Panc1 (cell line): ENCODE measurements at regions not wholly inside any gene's neighbourhood (a gene's known extent, or its start where the extent isn't known, plus 50 kb on each side); places are given as distances from the start of the nearest gene placed in this dataset.

ENCODE experiments used
- ATAC-seq: fragments of 200-7000 bp; cut with Tn5 transposase; 2 replicates; pipeline ENCODE4 v1.9.1; 2020; ENCODE audit warnings: mild to moderate bottlenecking, moderate library complexity
- BruUV-seq: library from RNA; stranded (reverse); fragments of 400-500 nt; replicated peaks from 2 replicates; lab custom pipeline; 2021; lab: Mats Ljungman, UMichigan
- CTCF ChIA-PET: fragments of 300-600 bp; sonication (Branson Sonifier 250); formaldehyde crosslinking; loops from one replicate; lab custom pipeline; 2022; ENCODE audit warnings: antibody characterized with exemption; lab: Charles Lee
- POLR2A ChIA-PET: fragments of 300-600 bp; sonication (Branson Sonifier 250); formaldehyde crosslinking; loops from one replicate; lab custom pipeline; 2022; ENCODE audit warnings: antibody characterized with exemption; lab: Charles Lee
- DNase-seq: peaks from one replicate; pipeline ENCODE4 v3.0.0-alpha.2; 2010; ENCODE audit warnings: low read depth, low spot score
- H3K27ac ChIP-seq: 2 replicates; pipeline ENCODE4 v1.5.1; 2011; ENCODE audit warnings: mild to moderate bottlenecking, low read length, inconsistent platforms
- H3K27me3 ChIP-seq: fragments of 200-500 bp; sonication (Bioruptor generic); 2 replicates; pipeline ENCODE4 v1.6.0; 2014; ENCODE audit warnings: low read length, inconsistent platforms; ENCODE audit not compliant: control insufficient read depth, insufficient read depth
- H3K36me3 ChIP-seq: fragments of 200-500 bp; sonication (Bioruptor generic); 2 replicates; pipeline ENCODE4 v1.5.1; 2014; ENCODE audit warnings: inconsistent platforms, mild to moderate bottlenecking, low read length, moderate library complexity; ENCODE audit not compliant: control insufficient read depth, insufficient read depth
- H3K4me1 ChIP-seq: 2 replicates; pipeline ENCODE4 v1.5.1; 2011; ENCODE audit warnings: inconsistent platforms, mild to moderate bottlenecking, low read length, moderate library complexity; ENCODE audit not compliant: control insufficient read depth, insufficient read depth
- H3K4me3 ChIP-seq, 2 experiments: 2 replicates each; pipeline ENCODE4 v1.5.1; 2011 to 2012; ENCODE audit warnings: low read depth in 2 of 2, low read length in 2 of 2, mild to moderate bottlenecking in 2 of 2, inconsistent platforms in 1 of 2, moderate library complexity in 1 of 2
- H3K9me3 ChIP-seq: fragments of 200-500 bp; sonication (Bioruptor generic); 2 replicates; pipeline ENCODE4 v1.5.1; 2014; ENCODE audit warnings: low read depth, mild to moderate bottlenecking, inconsistent platforms, low read length, moderate library complexity; ENCODE audit not compliant: control insufficient read depth, insufficient read depth
- POLR2AphosphoS5 ChIP-seq: IDR thresholded peaks from 2 replicates; pipeline ENCODE4 v1.6.1; 2012; ENCODE audit warnings: mild to moderate bottlenecking, low read depth, low read length, moderate library complexity
- SIN3A ChIP-seq: IDR thresholded peaks from 2 replicates; pipeline ENCODE4 v1.6.1; 2012; ENCODE audit warnings: low read depth, mild to moderate bottlenecking, low read length, moderate library complexity, borderline replicate concordance; ENCODE audit not compliant: insufficient read depth
- TCF7L2 ChIP-seq: IDR thresholded peaks from 2 replicates; pipeline ENCODE4 v1.6.1; 2011; ENCODE audit warnings: mild to moderate bottlenecking, low read depth, low read length, inconsistent platforms
- in situ Hi-C: cut with HindIII; loops from 2 replicates; pipeline ENCODE4 v1.10.0; 2016; ENCODE audit warnings: low sequenced_read_pairs, low pct_unique_long_range_greater_than_20kb
- intact Hi-C: fragments of 100-400 bp; cut with micrococcal nuclease; formaldehyde crosslinking; loops from one replicate; pipeline ENCODE4 v1.10.0; 2022; ENCODE audit not compliant: unreplicated experiment
- TF ChIP-seq, protein P1 (sequence below), 2 experiments: IDR thresholded peaks; 2 replicates each; pipeline ENCODE4 v1.6.1; 2011 to 2012; ENCODE audit warnings: low read depth in 2 of 2, control low read depth in 1 of 2, low read length in 1 of 2, mild to moderate bottlenecking in 1 of 2, moderate library complexity in 1 of 2; ENCODE audit not compliant: insufficient read depth in 1 of 2
- TF ChIP-seq, protein P2 (sequence below): fragments of 450-650 bp; IDR thresholded peaks from 2 replicates; pipeline ENCODE4 v1.5.1; 2017; ENCODE audit warnings: mild to moderate bottlenecking

DNA sequence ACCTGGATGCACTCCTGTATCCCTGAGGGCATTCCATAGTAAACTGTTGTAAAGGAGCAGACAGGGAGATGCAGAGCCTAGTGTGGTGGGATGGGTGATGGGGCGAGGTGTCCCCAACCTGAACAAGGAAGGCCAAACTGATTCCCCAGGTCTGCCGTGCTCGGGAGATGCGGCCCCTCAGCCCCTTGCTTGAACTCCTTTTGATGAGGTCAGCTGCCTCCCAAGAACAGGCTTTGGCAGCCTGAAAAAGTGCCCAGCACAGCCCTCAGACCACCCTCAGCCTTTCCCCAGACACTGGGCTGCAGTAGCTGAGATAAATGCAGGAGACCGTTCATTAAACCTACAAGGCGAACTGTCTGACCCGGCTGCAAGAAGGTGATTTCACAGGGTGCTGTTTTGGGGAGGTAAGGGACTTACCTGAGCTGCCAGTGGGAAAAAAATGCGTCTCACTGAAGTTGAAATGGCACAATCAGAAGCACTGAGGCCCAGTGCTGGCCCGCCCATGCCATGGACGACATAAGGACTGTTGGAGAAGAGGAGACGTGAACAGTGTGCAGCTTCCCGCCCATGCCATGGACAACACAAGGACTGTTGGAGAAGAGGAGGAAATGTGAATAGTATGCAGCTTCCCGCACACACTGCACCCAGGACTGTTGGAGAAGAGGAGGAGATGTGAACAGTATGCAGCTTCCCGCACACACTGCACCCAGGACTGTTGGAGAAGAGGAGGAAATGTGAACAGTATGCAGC is 148.4 kb upstream of the FAM20C start:
- Histone ChIP-seq H3K36me3 (no peaks in the 10 kb centered on the region), H3K9me3 (no peaks in the 10 kb centered on the region), H3K27me3 (peaks cover 29% of the 10 kb centered on the region), H3K27ac (no peak overlapping the region), H3K4me1 (no peaks in the 10 kb centered on the region), H3K4me3 (no peak overlapping the region)
- in situ Hi-C loops (no loop called here), intact Hi-C loops (no loop called here)
- ATAC-seq (no peak), DNase-seq (no peak)
- no peak for TF ChIP-seq TCF7L2
- TF ChIP-seq, protein P1, sequence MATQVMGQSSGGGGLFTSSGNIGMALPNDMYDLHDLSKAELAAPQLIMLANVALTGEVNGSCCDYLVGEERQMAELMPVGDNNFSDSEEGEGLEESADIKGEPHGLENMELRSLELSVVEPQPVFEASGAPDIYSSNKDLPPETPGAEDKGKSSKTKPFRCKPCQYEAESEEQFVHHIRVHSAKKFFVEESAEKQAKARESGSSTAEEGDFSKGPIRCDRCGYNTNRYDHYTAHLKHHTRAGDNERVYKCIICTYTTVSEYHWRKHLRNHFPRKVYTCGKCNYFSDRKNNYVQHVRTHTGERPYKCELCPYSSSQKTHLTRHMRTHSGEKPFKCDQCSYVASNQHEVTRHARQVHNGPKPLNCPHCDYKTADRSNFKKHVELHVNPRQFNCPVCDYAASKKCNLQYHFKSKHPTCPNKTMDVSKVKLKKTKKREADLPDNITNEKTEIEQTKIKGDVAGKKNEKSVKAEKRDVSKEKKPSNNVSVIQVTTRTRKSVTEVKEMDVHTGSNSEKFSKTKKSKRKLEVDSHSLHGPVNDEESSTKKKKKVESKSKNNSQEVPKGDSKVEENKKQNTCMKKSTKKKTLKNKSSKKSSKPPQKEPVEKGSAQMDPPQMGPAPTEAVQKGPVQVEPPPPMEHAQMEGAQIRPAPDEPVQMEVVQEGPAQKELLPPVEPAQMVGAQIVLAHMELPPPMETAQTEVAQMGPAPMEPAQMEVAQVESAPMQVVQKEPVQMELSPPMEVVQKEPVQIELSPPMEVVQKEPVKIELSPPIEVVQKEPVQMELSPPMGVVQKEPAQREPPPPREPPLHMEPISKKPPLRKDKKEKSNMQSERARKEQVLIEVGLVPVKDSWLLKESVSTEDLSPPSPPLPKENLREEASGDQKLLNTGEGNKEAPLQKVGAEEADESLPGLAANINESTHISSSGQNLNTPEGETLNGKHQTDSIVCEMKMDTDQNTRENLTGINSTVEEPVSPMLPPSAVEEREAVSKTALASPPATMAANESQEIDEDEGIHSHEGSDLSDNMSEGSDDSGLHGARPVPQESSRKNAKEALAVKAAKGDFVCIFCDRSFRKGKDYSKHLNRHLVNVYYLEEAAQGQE (IDR thresholded peaks at IDR 0.05; ENCODE audit: insufficient read depth in 1 of 2, low read depth in 2 of 2, low read length in 1 of 2), result no peak
- TF ChIP-seq, protein P2, sequence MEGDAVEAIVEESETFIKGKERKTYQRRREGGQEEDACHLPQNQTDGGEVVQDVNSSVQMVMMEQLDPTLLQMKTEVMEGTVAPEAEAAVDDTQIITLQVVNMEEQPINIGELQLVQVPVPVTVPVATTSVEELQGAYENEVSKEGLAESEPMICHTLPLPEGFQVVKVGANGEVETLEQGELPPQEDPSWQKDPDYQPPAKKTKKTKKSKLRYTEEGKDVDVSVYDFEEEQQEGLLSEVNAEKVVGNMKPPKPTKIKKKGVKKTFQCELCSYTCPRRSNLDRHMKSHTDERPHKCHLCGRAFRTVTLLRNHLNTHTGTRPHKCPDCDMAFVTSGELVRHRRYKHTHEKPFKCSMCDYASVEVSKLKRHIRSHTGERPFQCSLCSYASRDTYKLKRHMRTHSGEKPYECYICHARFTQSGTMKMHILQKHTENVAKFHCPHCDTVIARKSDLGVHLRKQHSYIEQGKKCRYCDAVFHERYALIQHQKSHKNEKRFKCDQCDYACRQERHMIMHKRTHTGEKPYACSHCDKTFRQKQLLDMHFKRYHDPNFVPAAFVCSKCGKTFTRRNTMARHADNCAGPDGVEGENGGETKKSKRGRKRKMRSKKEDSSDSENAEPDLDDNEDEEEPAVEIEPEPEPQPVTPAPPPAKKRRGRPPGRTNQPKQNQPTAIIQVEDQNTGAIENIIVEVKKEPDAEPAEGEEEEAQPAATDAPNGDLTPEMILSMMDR, result no peak
- no peak for TF ChIP-seq SIN3A
- no peak for TF ChIP-seq POLR2AphosphoS5
- ChIA-PET CTCF (interaction anchor here (0.6 kb wide), 1 partner anchor 148 kb away, joined by 3 read pairs; no protein-coding TSS in a partner anchor), POLR2A (no interaction called here)
- no TSS peak for BruUV-seq

DNA sequence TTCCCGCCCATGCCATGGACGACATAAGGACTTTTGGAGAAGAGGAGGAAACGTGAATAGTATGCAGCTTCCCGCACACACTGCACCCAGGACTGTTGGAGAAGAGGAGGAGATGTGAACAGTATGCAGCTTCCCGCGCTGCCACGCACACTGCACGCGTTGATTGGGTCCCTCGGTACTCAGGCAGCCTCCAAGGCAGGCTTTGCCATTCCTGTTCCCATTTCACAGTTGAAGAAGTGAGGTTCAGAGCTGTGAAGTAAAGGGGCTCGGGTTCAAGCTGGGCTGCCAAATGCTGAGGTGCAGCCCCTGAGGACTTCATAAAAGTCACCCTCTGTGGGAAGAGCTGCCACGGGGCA is 147.9 kb upstream of the FAM20C start:
- intact Hi-C loops, result no loop called here
- H3K27me3 ChIP-seq, result peaks cover 29% of the 10 kb centered on the region
- in situ Hi-C loops, result no loop called here
- no peaks in the 10 kb centered on the region for H3K36me3 ChIP-seq
- CTCF ChIA-PET, result interaction anchor here (0.6 kb wide), 1 partner anchor 147 kb away, joined by 3 read pairs; no protein-coding TSS in a partner anchor
- TF ChIP-seq SIN3A (no peak), POLR2AphosphoS5 (no peak)
- TF ChIP-seq, protein P2, result no peak
- no peaks in the 10 kb centered on the region for H3K9me3 ChIP-seq
- POLR2A ChIA-PET, result no interaction called here
- no peak overlapping the region for H3K27ac ChIP-seq
- H3K4me1 ChIP-seq, result no peaks in the 10 kb centered on the region
- ATAC-seq (no peak), DNase-seq (no peak)
- H3K4me3 ChIP-seq, result no peak overlapping the region
- no TSS peak for BruUV-seq
